GM04503 (cell line): ENCODE measurements at regions not wholly inside any gene's neighbourhood (a gene's known extent, or its start where the extent isn't known, plus 50 kb on each side); places are given as distances from the start of the nearest gene placed in this dataset.
"Not testable (repeated sequence)": the region's sequence is repeated elsewhere in the genome, so short reads cannot be mapped to it uniquely, and the experiment has no call there.

Experiments
- DNase-seq: peaks from one replicate; pipeline ENCODE4 v3.0.0-alpha.2; 2012; ENCODE audit warnings: low read depth

DNA sequence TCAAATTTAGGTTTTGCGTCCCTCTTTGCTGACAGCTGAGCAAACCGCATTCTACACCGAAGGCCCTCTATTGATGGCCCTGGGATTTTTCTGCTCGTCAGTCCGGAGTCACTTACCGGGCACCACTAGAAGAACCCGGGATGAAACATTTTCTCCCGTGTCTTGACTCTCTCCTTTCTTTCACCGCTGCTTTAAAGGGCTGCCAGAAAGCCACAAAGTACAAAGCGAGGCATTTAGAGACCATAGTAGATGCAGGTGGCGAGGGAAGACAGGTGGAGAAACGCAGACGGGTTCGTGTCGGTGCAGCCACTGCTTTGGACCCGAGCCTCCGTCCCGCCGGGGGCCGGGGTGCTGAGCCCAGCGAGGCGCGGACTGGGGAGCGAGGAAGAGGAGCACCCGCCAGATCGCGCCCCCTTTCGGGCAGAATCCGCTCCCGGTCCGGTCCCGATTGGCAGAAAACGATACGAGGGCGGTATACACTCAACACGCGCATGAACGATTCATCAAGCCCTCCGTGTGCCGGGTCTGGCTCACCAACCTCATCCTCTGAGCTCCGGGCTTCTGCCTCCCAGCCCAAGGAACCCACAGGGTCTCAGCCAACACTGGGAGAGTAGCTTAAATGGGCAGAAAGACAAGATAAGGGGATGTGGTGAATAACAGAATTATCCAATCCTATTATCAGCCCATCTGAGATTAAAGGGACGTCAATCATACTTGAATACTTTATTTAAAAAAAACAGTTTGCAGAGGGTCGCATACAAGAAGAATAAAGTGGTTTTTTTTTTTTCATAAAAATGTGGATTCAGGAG is 84.9 kb downstream of the TRIM27 start:
- DNase-seq, result peak; percentile 38

DNA sequence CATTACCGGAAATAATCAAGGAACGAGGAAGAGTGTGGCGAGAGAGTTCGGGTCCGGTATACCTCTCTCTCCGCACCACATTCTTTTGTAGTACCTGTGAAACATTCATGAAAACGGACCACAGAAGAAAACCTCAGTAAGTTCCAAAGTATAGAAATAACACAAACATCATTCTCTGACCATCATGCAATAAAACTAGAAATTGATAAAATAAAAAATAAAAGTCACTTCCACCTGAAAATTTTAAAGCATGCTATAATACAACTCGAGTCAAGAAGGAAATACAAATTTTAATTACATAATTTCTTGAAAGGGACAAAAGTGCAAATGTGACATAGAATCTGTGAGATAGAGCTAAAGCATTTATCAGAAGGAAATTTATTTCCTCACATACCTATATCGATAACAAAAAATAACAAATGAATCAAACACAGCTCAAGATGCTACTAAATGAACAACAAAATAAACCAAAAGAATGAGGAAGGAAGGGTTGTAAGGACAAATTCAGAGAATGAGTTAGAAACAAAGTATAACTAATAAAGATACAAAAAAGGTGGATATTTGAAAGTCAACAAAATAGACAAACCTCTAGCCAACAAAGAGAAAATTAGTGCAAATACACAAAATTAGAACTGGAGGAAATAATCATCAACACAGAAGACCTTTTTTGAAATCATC is 84.2 kb downstream of the TRIM27 start:
- no peak for DNase-seq

DNA sequence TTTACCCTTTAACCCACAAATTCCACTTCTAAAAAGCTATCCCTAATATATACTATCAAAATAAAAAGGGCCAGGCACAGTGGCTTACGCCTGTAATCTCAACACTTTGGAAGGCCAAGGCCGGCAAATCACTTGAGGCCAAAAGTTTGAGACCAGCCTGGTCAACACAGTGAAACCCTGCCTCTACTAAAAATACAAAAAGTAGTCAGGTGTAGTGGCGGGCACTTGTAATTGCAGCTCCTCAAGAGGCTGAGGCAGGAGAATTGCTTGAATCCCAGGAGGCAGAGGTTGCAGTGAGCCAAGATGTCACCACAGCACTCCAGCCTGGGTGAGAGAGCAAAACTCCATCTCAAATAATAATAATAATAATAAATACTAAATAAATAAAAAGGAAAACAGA is 82.5 kb downstream of the TRIM27 start:
- no peak for DNase-seq

DNA sequence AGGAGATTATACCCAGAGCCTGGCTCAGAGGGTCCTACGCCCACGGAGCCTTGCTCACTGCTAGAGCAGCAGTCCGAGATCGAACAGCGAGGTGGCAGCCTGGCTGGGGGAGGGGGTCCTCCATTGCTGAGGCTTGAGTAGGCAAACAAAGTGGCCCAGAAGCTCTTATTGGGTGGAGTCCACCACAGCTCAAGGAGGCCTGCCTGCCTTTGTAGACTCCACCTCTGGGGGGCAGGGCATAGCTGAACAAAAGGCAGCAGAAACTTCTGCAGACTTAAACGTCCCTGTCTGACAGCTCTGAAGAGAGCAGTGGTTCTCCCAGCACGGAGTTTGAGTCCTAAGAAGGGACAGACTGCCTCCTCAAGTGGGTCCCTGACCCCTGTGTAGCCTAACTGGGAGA is 75.0 kb downstream of the TRIM27 start:
- not testable (repeated sequence) for DNase-seq
